ENCODE measurements at regions not wholly inside any gene's neighbourhood (a gene's known extent, or its start where the extent isn't known, plus 50 kb on each side); places are given as distances from the start of the nearest gene placed in this dataset.

- DNase-seq, result no peak
These were observed 318.3 kb upstream of the ZMIZ1 start for GRCh38 chr10:78750418-78750817.

- DNase-seq, result no peak
These were observed 317.1 kb upstream of the ZMIZ1 start for GRCh38 chr10:78751716-78752115.

- no peak for DNase-seq
These were observed 316.5 kb upstream of the ZMIZ1 start for GRCh38 chr10:78752221-78752620.

GRCh38 chr10:78752708-78753107 is 316.1 kb upstream of the ZMIZ1 start:
- DNase-seq, result no peak

- DNase-seq, result no peak
These were observed 314.3 kb upstream of the ZMIZ1 start for GRCh38 chr10:78754269-78755062.

- no peak for DNase-seq
These were observed 313.6 kb upstream of the ZMIZ1 start for GRCh38 chr10:78755063-78755701.

- DNase-seq, result no peak
These were observed 312.8 kb upstream of the ZMIZ1 start for GRCh38 chr10:78755877-78756455.

- no peak for DNase-seq
These were observed 312.0 kb upstream of the ZMIZ1 start for GRCh38 chr10:78756604-78757343.

GRCh38 chr10:78757344-78757925 is 311.3 kb upstream of the ZMIZ1 start:
- no peak for DNase-seq

- DNase-seq, result no peak
These were observed 310.6 kb upstream of the ZMIZ1 start for GRCh38 chr10:78758176-78758575.

- no peak for DNase-seq
These were observed 309.2 kb upstream of the ZMIZ1 start for GRCh38 chr10:78759456-78760120.

- DNase-seq, result no peak
These were observed 308.1 kb upstream of the ZMIZ1 start for GRCh38 chr10:78760463-78761310.

GRCh38 chr10:78761311-78761781 is 307.4 kb upstream of the ZMIZ1 start:
- no peak for DNase-seq

GRCh38 chr10:78762086-78762630 is 306.6 kb upstream of the ZMIZ1 start:
- no peak for DNase-seq

GRCh38 chr10:78763234-78763633 is 305.5 kb upstream of the ZMIZ1 start:
- no peak for DNase-seq

- no peak for DNase-seq
These were observed 304.9 kb upstream of the ZMIZ1 start for GRCh38 chr10:78763651-78764395.

GRCh38 chr10:78764436-78764835 is 304.3 kb upstream of the ZMIZ1 start:
- no peak for DNase-seq

- no peak for DNase-seq
These were observed 303.8 kb upstream of the ZMIZ1 start for GRCh38 chr10:78764846-78765430.

- DNase-seq, result no peak
These were observed 302.9 kb upstream of the ZMIZ1 start for GRCh38 chr10:78765726-78766335.
